ENCODE measurements at regions not wholly inside any gene's neighbourhood (a gene's known extent, or its start where the extent isn't known, plus 50 kb on each side); places are given as distances from the start of the nearest gene placed in this dataset.

- TF ChIP-seq POLR2AphosphoS5 (IDR thresholded peaks at IDR 0.05) (no peak), CTCF (IDR thresholded peaks at IDR 0.05) (no peak), POLR2A (IDR thresholded peaks at IDR 0.05) (no peak)
Measured at GRCh38 chr5:57750891-57751290, 268.3 kb upstream of the ACTBL2 start.
